ENCODE measurements at regions not wholly inside any gene's neighbourhood (a gene's known extent, or its start where the extent isn't known, plus 50 kb on each side); places are given as distances from the start of the nearest gene placed in this dataset.

GRCh38 chr4:23942471-23942870 is 52.6 kb upstream of the PPARGC1A start:
- TF ChIP-seq CTCF (IDR thresholded peaks at IDR 0.05): no peak
- TF ChIP-seq EZH2 (IDR thresholded peaks at IDR 0.05): no peak
- no peak for TF ChIP-seq EZH2phosphoT487 (IDR thresholded peaks at IDR 0.05)

Measured in neural progenitor cell (in vitro differentiated cells).